ENCODE measurements at regions not wholly inside any gene's neighbourhood (a gene's known extent, or its start where the extent isn't known, plus 50 kb on each side); places are given as distances from the start of the nearest gene placed in this dataset.
"Not testable (repeated sequence)": the region's sequence is repeated elsewhere in the genome, so short reads cannot be mapped to it uniquely, and the experiment has no call there.

- H3K36me3 Mint-ChIP-seq (ENCODE audit: unreplicated experiment); H3K4me1 Mint-ChIP-seq (ENCODE audit: low read depth, unreplicated experiment); H3K9me3 Mint-ChIP-seq (ENCODE audit: unreplicated experiment); H3K27me3 Mint-ChIP-seq (ENCODE audit: unreplicated experiment); H3K27ac Mint-ChIP-seq (ENCODE audit: unreplicated experiment); DNase-seq; H3K4me3 Mint-ChIP-seq (ENCODE audit: unreplicated experiment): not testable (repeated sequence)
Observed at GRCh38 chr1:144140243-144140642, 168.5 kb upstream of the FAM72C start.

- H3K27me3 Mint-ChIP-seq (ENCODE audit: unreplicated experiment); H3K4me1 Mint-ChIP-seq (ENCODE audit: low read depth, unreplicated experiment); H3K36me3 Mint-ChIP-seq (ENCODE audit: unreplicated experiment): not testable (repeated sequence)
Observed at GRCh38 chr1:144105006-144105405, 133.2 kb upstream of the FAM72C start.

GRCh38 chr1:144104000-144104677 is 132.4 kb upstream of the FAM72C start:
- DNase-seq = peak; percentile 45
- not testable (repeated sequence) for H3K4me3 Mint-ChIP-seq (ENCODE audit: unreplicated experiment); H3K27me3 Mint-ChIP-seq (ENCODE audit: unreplicated experiment); H3K9me3 Mint-ChIP-seq (ENCODE audit: unreplicated experiment); H3K27ac Mint-ChIP-seq (ENCODE audit: unreplicated experiment); H3K36me3 Mint-ChIP-seq (ENCODE audit: unreplicated experiment); H3K4me1 Mint-ChIP-seq (ENCODE audit: low read depth, unreplicated experiment)

More at GRCh38 chr1:144105006-144105405, 133.2 kb upstream of the FAM72C start:
- not testable (repeated sequence) for DNase-seq; H3K27ac Mint-ChIP-seq (ENCODE audit: unreplicated experiment); H3K4me3 Mint-ChIP-seq (ENCODE audit: unreplicated experiment); H3K9me3 Mint-ChIP-seq (ENCODE audit: unreplicated experiment)

- peak; percentile 48 for DNase-seq
- not testable (repeated sequence) for H3K9me3 Mint-ChIP-seq (ENCODE audit: unreplicated experiment)
Observed at GRCh38 chr1:144103156-144103880, 131.5 kb upstream of the FAM72C start.

GRCh38 chr1:144102046-144102745 is 130.4 kb upstream of the FAM72C start:
- H3K27me3 Mint-ChIP-seq (ENCODE audit: unreplicated experiment); H3K9me3 Mint-ChIP-seq (ENCODE audit: unreplicated experiment); H3K36me3 Mint-ChIP-seq (ENCODE audit: unreplicated experiment); H3K4me3 Mint-ChIP-seq (ENCODE audit: unreplicated experiment); H3K4me1 Mint-ChIP-seq (ENCODE audit: low read depth, unreplicated experiment); H3K27ac Mint-ChIP-seq (ENCODE audit: unreplicated experiment): not testable (repeated sequence)
- peak; percentile 23 for DNase-seq

More at GRCh38 chr1:144103156-144103880, 131.5 kb upstream of the FAM72C start:
- H3K4me1 Mint-ChIP-seq (ENCODE audit: low read depth, unreplicated experiment); H3K27ac Mint-ChIP-seq (ENCODE audit: unreplicated experiment); H3K4me3 Mint-ChIP-seq (ENCODE audit: unreplicated experiment); H3K27me3 Mint-ChIP-seq (ENCODE audit: unreplicated experiment); H3K36me3 Mint-ChIP-seq (ENCODE audit: unreplicated experiment): not testable (repeated sequence)

- TF ChIP-seq CTCF (IDR thresholded peaks at IDR 0.05; ENCODE audit: partially characterized antibody, unreplicated experiment) = no peak
- Mint-ChIP-seq H3K27ac (ENCODE audit: unreplicated experiment) (no peak overlapping the region), H3K9me3 (ENCODE audit: unreplicated experiment) (no peaks in the 10 kb centered on the region), H3K36me3 (ENCODE audit: unreplicated experiment) (no peaks in the 10 kb centered on the region), H3K27me3 (ENCODE audit: unreplicated experiment) (peaks cover 5% of the 10 kb centered on the region), H3K4me3 (ENCODE audit: unreplicated experiment) (no peak overlapping the region), H3K4me1 (ENCODE audit: low read depth, unreplicated experiment) (no peaks in the 10 kb centered on the region)
- DNase-seq = peak; percentile 18
Observed at GRCh38 chr1:144101397-144102045, 129.7 kb upstream of the FAM72C start.

- DNase-seq = peak; percentile 14
- not testable (repeated sequence) for H3K9me3 Mint-ChIP-seq (ENCODE audit: unreplicated experiment); H3K4me3 Mint-ChIP-seq (ENCODE audit: unreplicated experiment); H3K36me3 Mint-ChIP-seq (ENCODE audit: unreplicated experiment); H3K27ac Mint-ChIP-seq (ENCODE audit: unreplicated experiment); H3K4me1 Mint-ChIP-seq (ENCODE audit: low read depth, unreplicated experiment); H3K27me3 Mint-ChIP-seq (ENCODE audit: unreplicated experiment)
Observed at GRCh38 chr1:144077167-144077841, 105.5 kb upstream of the FAM72C start.

GRCh38 chr1:144076646-144077045 is 104.9 kb upstream of the FAM72C start:
- H3K36me3 Mint-ChIP-seq (ENCODE audit: unreplicated experiment); H3K4me1 Mint-ChIP-seq (ENCODE audit: low read depth, unreplicated experiment); H3K27ac Mint-ChIP-seq (ENCODE audit: unreplicated experiment); DNase-seq; H3K4me3 Mint-ChIP-seq (ENCODE audit: unreplicated experiment); H3K9me3 Mint-ChIP-seq (ENCODE audit: unreplicated experiment); H3K27me3 Mint-ChIP-seq (ENCODE audit: unreplicated experiment): not testable (repeated sequence)

- H3K27me3 Mint-ChIP-seq (ENCODE audit: unreplicated experiment); H3K4me1 Mint-ChIP-seq (ENCODE audit: low read depth, unreplicated experiment); H3K27ac Mint-ChIP-seq (ENCODE audit: unreplicated experiment); H3K4me3 Mint-ChIP-seq (ENCODE audit: unreplicated experiment); H3K9me3 Mint-ChIP-seq (ENCODE audit: unreplicated experiment); DNase-seq; H3K36me3 Mint-ChIP-seq (ENCODE audit: unreplicated experiment): not testable (repeated sequence)
Observed at GRCh38 chr1:144070394-144071053, 98.7 kb upstream of the FAM72C start.

GRCh38 chr1:144067042-144067441 is 95.3 kb upstream of the FAM72C start:
- not testable (repeated sequence) for H3K4me3 Mint-ChIP-seq (ENCODE audit: unreplicated experiment); H3K27me3 Mint-ChIP-seq (ENCODE audit: unreplicated experiment); DNase-seq; H3K36me3 Mint-ChIP-seq (ENCODE audit: unreplicated experiment); H3K27ac Mint-ChIP-seq (ENCODE audit: unreplicated experiment); H3K4me1 Mint-ChIP-seq (ENCODE audit: low read depth, unreplicated experiment); H3K9me3 Mint-ChIP-seq (ENCODE audit: unreplicated experiment)

All from glutamatergic neuron (in vitro differentiated cells).